ENCODE measurements at regions not wholly inside any gene's neighbourhood (a gene's known extent, or its start where the extent isn't known, plus 50 kb on each side); places are given as distances from the start of the nearest gene placed in this dataset.

DNA sequence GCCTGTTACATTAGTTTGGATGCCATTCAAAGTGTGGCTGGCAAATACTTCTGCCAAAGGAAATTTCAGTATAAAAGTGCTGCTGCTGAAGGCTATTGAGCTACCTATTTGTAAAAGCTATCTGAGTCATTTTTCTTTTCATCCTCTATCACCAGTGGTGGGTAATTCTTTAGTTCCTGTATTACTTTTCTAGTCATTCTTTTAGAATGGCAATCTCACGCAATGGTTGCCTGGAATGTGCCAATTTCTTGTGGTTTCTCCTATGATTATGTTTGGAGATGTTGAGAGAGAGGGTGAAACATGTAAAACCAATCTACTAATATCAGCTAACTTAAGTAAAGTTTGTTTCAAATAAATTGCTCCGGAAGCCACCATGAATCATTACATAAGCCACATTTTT, 685.0 kb downstream of the RAPGEF2 start (continued):
- TF ChIP-seq GMEB1 (CRISPR knock-in tag; IDR thresholded peaks at IDR 0.05; ENCODE audit: borderline replicate concordance) (no peak), FOXO4 (CRISPR knock-in tag; conservative IDR thresholded peaks at IDR 0.05) (no peak), SP140L (CRISPR knock-in tag; IDR thresholded peaks at IDR 0.05; ENCODE audit: borderline replicate concordance) (no peak)

GRCh38 chr4:159791334-159791733, 688.5 kb downstream of the RAPGEF2 start:
- H3K27ac ChIP-seq (ENCODE audit: extremely low read length, insufficient read depth, low read length) = no peak overlapping the region
- H3K4me1 ChIP-seq (ENCODE audit: insufficient read depth, low read length) = no peaks in the 10 kb centered on the region
- H4K20me1 ChIP-seq (ENCODE audit: insufficient read depth, low read length) = no peaks in the 10 kb centered on the region
- BruUV-seq (replicated peaks) = no TSS peak
- FAIRE-seq (no peak), DNase-seq (ENCODE audit: low spot score) (no peak), ATAC-seq (no peak)
- H3K9ac ChIP-seq (ENCODE audit: insufficient read depth, low read depth, low read length) = no peak overlapping the region
- ChIA-PET POLR2A (no interaction called here), CTCF (ENCODE audit: low intra/inter-chr PET ratio, low total read pairs) (no interaction called here)
- H2AFZ ChIP-seq (ENCODE audit: low read length) = no peak overlapping the region
- no peak overlapping the region for H3K4me3 ChIP-seq (replicated peaks in 1 of 3; ENCODE audit: insufficient read depth in 1 of 3, low read depth in 2 of 3, low read length in 3 of 3)
- H3K27me3 ChIP-seq (ENCODE audit: control insufficient read depth in 1 of 2, insufficient read depth in 2 of 2, low read length in 2 of 2) = no peaks in the 10 kb centered on the region
- intact Hi-C loops (cut with micrococcal nuclease; ENCODE audit: unreplicated experiment) = no loop called here
- H3K36me3 ChIP-seq (replicated peaks in 1 of 2; ENCODE audit: control insufficient read depth in 1 of 2, insufficient read depth in 2 of 2, low read length in 2 of 2) = no peaks in the 10 kb centered on the region
- 2% methylated on average over 3 of the region's 3 CpGs for WGBS (ENCODE audit: low lambda C conversion rate)
- no peaks in the 10 kb centered on the region for H3K79me2 ChIP-seq (ENCODE audit: insufficient read depth, low read length)
- in situ Hi-C loops (cut with HindIII; ENCODE audit: extremely low pct_ligation_motif_present, low pct_unique_long_range_greater_than_20kb) = no loop called here
- H3K9me3 ChIP-seq (ENCODE audit: low read length) = no peaks in the 10 kb centered on the region
- H3K4me2 ChIP-seq (ENCODE audit: low read depth, low read length) = no peak overlapping the region
- TF ChIP-seq MAFK (conservative IDR thresholded peaks at IDR 0.05 in 1 of 2, IDR thresholded peaks at IDR 0.05 in 1 of 2; ENCODE audit: low read length in 2 of 2) (peak; percentile 63 to 81), ZBTB4 (CRISPR knock-in tag; IDR thresholded peaks at IDR 0.05; ENCODE audit: borderline replicate concordance) (no peak), MAFF (IDR thresholded peaks at IDR 0.05; ENCODE audit: low read depth, low read length) (peak; percentile 68), ZNF10 (CRISPR knock-in tag; IDR thresholded peaks at IDR 0.05; ENCODE audit: borderline replicate concordance, low read depth) (no peak), PCBP2 (optimal IDR thresholded peaks at IDR 0.05; ENCODE audit: low read depth, low read length, poor library complexity, severe bottlenecking) (no peak), ADNP (CRISPR knock-in tag; IDR thresholded peaks at IDR 0.05) (no peak), PHF20 (CRISPR knock-in tag; IDR thresholded peaks at IDR 0.05) (no peak), ZBTB20 (CRISPR knock-in tag; IDR thresholded peaks at IDR 0.05; ENCODE audit: borderline replicate concordance, low read depth) (no peak), ZFP36L2 (CRISPR knock-in tag; IDR thresholded peaks at IDR 0.05) (no peak), MTF1 (CRISPR knock-in tag; IDR thresholded peaks at IDR 0.05) (no peak), CEBPB (IDR thresholded peaks at IDR 0.05; ENCODE audit: borderline replicate concordance, low read depth, low read length) (no peak), ZNF577 (CRISPR knock-in tag; IDR thresholded peaks at IDR 0.05; ENCODE audit: borderline replicate concordance, low read depth) (no peak), HNF4A (CRISPR knock-in tag; IDR thresholded peaks at IDR 0.05) (no peak), IKZF4 (CRISPR knock-in tag; IDR thresholded peaks at IDR 0.05; ENCODE audit: borderline replicate concordance, low read depth, not compliant biosample characterization) (no peak)
- TF ChIP-seq, protein P1, sequence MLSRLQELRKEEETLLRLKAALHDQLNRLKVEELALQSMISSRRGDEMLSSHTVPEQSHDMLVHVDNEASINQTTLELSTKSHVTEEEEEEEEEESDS (CRISPR knock-in tag; IDR thresholded peaks at IDR 0.05; ENCODE audit: borderline replicate concordance) = no peak
